Endometrium (tissue), 2 donors: ENCODE measurements at regions not wholly inside any gene's neighbourhood (a gene's known extent, or its start where the extent isn't known, plus 50 kb on each side); places are given as distances from the start of the nearest gene placed in this dataset.
A peak's percentile ranks its signal among the peaks of the same experiment; 100 is the strongest.
"Not testable (repeated sequence)": the region's sequence is repeated elsewhere in the genome, so short reads cannot be mapped to it uniquely, and the experiment has no call there.

ENCODE experiments used
- FAIRE-seq: peaks from 2 replicates; lab custom pipeline; 2012; peaks lifted over from hg19 to GRCh38; lab: Jason Lieb, UNC
- donor health status: control.
- donor health status: control.

DNA sequence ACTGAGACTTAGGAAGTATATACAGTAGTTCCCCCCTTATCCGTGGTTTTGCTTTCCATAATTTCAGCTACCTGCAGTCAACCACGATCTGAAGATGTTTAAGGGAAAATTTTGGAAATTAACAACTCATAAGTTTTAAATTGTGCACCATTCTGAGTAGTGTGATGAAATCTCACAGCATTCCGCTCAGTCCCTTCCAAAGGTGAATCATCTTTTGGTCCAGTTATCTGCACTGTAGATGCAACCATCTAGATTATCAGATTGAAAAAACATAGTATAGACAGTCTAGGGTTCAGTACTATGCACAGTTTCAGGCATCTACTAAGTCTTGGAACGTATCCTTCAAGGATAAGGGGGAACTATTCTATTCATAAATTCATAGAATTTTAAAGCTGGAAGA lies 109.0 kb downstream of the ANXA3 start:
- no peak for FAIRE-seq

- no peak for FAIRE-seq
Measured at GRCh38 chr4:78661086-78661690, 109.6 kb downstream of the ANXA3 start.

GRCh38 chr4:78661921-78662521 lies 110.5 kb downstream of the ANXA3 start:
- FAIRE-seq: peak; percentile 95

DNA sequence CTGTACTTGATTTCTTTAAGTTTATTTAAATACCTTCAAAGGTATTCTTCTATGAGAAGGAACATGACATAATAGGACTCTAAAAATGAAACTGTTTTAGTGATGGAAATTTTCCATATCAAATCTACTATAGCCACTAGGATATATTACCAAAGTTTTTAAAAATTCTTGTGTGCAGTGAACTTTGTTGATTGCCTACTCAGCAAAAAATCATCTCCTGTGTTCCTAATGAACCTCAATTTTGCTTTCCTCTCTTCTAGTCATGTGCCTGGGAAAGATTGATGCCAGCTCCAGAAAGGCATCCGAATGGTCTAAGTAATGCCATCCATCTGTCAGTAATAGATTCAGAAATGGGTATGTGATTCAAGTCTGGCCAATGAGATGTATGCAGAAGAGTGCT lies 111.1 kb downstream of the ANXA3 start:
- no peak for FAIRE-seq

DNA sequence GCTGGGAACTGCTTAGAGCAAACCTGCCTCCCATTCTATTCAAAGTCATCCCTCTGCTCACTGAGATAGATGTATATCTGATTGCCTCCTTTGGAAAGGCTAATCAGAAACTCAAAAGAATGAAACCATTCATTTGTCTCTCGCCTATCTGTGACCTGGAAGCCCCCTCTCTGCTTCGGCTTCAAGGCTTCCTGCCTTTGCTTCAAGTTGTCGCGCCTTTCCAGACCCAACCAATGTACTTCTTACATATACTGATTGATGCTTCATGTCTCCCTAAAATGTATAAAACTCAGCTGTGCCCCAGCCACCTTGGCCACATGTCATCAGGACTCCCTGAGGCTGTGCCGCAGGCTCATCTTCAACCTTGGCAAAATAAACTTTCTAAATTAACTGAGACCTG lies 111.9 kb upstream of the BMP2K start:
- FAIRE-seq: not testable (repeated sequence)

DNA sequence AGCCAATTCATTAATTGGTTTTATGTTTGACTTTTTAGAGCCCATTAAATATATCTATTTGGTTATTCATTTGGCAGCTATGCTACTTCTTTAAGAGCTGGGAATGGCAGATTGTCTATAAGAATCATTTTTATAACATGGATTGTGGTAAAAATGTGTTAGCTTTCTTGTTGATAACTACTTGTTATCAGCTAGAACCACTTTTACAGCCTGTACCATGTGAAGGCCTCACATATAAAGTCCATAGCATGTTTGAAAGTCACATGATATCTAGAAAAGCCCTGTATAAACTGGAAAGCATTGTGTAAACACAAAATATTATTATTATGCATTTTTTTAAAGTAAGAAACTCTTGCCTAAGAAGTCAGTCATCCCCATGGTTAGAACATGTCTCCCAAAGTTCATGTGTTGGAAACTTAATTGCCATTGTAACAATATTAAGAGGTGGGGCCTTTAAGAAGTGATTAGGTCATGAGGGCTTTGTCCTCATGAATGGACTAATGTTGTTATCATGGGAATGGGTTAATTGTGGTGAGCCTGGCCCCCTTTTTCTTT lies 110.9 kb upstream of the BMP2K start:
- no peak for FAIRE-seq

DNA sequence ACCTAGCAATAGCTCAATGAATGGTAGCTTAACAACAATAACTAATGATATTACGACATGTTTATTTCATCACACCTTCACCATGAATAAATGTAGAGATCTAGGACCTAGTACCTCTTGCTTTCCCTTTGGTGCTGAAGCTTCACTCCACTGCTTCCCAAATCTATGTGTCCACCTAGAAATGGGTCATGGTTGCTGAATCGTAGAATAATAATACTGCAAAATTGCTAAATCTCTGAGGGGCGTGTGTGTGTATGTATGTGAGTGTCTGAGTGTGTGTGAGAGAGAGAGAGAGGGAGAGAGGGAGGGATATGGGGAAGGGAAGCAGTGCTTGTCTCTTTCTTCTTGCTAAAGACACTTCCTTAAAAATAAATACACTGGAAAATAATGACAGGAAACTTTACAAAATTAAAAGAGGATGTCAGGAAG lies 109.3 kb upstream of the BMP2K start:
- FAIRE-seq: no peak

GRCh38 chr4:78667325-78667724 lies 108.8 kb upstream of the BMP2K start:
- FAIRE-seq: no peak

GRCh38 chr4:78667764-78668163 lies 108.4 kb upstream of the BMP2K start:
- FAIRE-seq: no peak

- no peak for FAIRE-seq
Measured at GRCh38 chr4:78669453-78669852, 106.7 kb upstream of the BMP2K start.

DNA sequence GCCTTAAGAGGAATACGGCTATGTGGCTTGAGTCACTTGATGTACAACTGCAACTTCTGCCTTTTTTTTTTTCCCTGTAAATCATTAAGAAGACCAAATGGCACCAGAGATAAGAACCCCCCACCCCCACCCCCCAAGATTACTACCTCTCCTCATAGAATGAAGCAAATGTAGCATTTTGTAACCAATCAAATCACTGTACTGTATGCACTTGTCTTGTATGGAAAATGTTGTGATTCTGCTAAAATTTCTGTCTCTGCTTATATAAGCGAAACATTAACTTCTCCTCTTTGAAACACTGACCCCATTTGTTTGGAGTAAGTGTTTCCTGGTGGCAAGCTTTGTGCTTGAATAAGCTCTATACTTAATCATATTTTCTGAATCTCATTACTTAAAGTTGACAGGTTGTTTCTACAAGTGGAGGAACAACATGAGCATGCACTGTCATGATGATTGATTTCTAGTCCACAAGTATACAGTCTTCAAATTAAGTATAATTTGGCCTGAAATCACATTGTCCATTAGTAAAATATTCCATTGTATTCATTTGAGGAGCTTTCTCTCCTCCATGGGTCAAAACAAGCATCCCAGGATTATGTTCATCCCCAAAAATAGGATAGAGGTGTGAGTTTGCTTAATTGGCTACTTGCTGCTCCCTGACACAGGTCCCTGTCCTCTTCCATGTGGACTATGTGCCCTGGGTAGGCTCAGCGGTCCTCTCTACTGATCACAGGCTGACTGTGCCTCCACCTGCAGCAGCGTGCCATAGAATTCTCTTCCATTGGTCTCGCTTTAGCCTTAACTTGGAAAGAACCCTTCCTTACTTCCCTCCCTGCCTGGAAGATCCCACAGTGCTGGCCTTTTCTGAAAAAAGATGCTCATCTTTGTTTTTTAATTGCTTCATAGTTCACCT lies 104.0 kb upstream of the BMP2K start:
- no peak for FAIRE-seq

DNA sequence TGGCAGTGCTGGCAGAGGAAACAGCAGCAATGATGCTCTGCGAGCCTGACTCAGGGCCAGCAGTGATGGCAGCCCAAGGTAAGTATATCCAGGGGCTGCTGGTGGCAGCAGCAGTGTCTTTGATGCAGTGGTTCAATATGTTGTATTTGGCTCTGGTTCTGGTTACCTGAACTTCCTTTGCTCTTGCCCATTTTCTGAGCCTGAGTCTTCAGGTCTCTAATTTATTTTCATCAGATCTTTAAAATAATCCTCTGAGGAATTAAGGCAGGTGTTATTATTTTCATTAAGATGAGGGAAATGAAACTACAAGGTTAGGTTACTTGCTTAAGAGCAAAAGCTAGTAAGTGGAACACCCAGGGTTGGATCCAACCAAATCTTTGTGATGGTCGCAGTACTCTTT lies 102.8 kb upstream of the BMP2K start:
- FAIRE-seq: no peak

DNA sequence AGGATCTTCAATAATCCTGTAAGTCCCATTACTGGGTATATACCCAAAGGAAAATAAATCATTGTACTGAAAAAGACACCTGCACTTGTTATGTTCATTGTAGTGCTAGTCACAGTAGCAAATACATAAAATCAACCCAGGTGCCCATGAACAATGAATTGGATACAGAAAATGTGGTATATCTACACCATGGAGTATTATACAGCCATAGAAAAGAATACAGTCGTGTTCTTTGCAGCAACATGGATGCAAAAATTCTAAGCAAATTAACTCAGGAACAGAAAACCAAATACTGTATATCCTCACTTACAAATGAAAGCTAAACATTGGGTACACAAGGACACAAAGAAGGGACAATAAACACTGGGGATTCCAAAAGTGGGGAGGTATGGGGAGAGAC lies 100.8 kb upstream of the BMP2K start:
- FAIRE-seq: no peak

- no peak for FAIRE-seq
Measured at GRCh38 chr4:78682070-78682469, 94.1 kb upstream of the BMP2K start.

- no peak for FAIRE-seq
Measured at GRCh38 chr4:78683352-78683751, 92.8 kb upstream of the BMP2K start.

GRCh38 chr4:78684325-78685079 lies 91.6 kb upstream of the BMP2K start:
- FAIRE-seq: no peak

GRCh38 chr4:78687818-78688217 lies 88.3 kb upstream of the BMP2K start:
- FAIRE-seq: no peak

DNA sequence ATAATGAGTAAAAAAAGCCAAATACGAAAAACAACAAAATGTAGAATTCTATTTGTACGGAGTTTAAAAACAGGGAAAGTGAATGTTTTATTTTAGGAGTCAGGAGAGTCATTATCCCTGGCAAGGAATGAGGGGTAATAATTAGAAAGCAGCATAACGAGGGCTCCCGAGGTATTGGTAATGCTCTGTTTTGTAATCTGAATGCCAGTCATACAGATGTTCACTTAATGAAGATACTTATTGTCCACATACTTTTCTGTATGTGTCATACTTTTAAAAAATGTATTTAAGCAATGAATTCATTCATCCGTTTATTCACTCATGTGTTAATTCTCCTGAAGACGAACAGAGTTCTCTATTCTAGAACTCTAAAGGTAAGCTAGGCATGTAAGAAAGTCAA lies 87.8 kb upstream of the BMP2K start:
- no peak for FAIRE-seq

- no peak for FAIRE-seq
Measured at GRCh38 chr4:78689261-78689660, 86.9 kb upstream of the BMP2K start.

DNA sequence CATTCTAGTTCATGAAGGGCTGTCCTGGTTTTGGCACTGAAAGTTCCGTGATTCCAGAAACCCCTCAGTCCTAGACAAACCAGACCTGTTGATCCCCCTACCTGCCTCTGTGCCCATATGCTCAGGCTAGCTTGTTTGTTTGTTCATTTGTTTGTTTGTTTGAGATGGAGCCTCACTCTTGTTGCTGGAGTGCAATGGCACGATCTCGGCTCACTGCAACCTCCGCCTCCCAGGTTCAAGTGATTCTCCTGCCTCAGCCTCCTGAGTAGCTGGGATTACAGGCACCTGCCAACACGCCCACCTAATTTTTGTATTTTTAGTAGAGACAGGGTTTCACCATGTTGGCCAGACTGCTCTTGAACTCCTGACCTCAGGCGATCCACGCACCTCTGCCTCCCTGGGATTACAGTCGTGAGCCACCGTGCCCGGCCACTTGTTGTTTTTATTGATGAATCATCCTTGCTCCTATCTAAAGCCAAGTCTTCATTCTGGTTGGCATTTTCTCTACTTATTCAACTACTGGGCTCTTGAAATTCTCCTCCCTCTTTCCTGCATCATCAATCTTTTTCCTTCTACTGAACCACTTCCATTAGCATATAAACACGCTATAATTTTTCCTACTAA lies 86.3 kb upstream of the BMP2K start:
- no peak for FAIRE-seq

DNA sequence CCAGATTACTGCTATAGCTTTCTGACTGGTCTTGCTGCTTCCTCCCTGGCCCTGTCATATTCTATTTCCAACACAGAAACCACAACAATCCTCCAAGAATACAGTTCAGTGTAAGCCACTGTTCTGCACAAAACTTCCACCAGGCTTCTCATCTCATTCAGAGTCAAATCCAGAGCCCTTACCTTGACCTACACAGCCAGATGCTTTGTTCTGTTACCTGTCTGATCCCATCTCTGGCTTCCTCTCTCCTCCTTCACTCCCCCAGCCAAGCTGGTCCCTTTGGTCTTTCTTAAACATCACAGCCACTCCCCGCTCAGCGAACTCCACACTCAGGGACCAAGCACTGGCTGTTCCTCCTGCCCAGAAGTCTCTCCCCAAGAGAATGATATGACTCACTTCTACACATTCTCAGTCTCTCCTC lies 84.8 kb upstream of the BMP2K start:
- FAIRE-seq: no peak
